ENCODE measurements at regions not wholly inside any gene's neighbourhood (a gene's known extent, or its start where the extent isn't known, plus 50 kb on each side); places are given as distances from the start of the nearest gene placed in this dataset.
A peak's percentile ranks its signal among the peaks of the same experiment; 100 is the strongest.

DNA sequence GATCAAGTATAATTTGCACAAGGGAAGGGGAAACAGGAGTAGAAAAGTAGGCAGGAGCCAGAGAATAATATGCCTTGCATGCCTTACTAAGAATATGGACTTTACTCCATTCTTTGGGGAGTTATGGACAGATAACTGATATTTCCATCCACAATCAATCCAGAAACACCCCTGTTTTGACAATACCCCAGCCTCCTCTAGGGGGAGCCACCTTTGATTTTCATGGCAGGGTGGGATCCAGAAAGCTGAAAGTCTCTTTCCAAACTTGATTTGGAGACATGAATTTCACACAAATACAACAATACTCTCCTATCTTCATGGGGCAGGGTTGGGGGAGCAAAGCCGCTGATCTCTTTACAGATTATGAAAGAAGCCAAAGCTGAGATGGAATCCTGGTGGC lies 404.1 kb downstream of the FOXA2 start:
- Histone ChIP-seq H3K9ac (ENCODE audit: insufficient read depth in 1 of 2, low read depth in 2 of 2, low read length in 2 of 2) (no peak overlapping the region), H3K27me3 (ENCODE audit: control insufficient read depth in 2 of 2, insufficient read depth in 2 of 2, low read length in 2 of 2) (no peaks in the 10 kb centered on the region), H3K9me1 (ENCODE audit: control insufficient read depth, insufficient read depth, low read length) (no peaks in the 10 kb centered on the region), H3K4me2 (ENCODE audit: insufficient read depth, low read length) (no peak overlapping the region), H3K27ac (ENCODE audit: extremely low read depth, low read depth, low read length) (no peak overlapping the region), H4K20me1 (replicated peaks; ENCODE audit: control insufficient read depth, insufficient read depth, low read length) (no peaks in the 10 kb centered on the region), H3K4me3 (no peak overlapping the region), H3K79me2 (ENCODE audit: control insufficient read depth, insufficient read depth, low read length) (no peaks in the 10 kb centered on the region), H3K4me1 (replicated peaks in 1 of 2; ENCODE audit: control insufficient read depth in 2 of 2, insufficient read depth in 2 of 2, low read length in 2 of 2) (no peaks in the 10 kb centered on the region), H3K9me3 (replicated peaks; ENCODE audit: control insufficient read depth, insufficient read depth, low read depth, low read length) (no peaks in the 10 kb centered on the region), H2AFZ (ENCODE audit: low read depth, low read length) (no peak overlapping the region), H3K36me3 (ENCODE audit: control insufficient read depth, insufficient read depth, low read length) (no peaks in the 10 kb centered on the region)
- ATAC-seq (no peak), DNase-seq (ENCODE audit: extremely low read depth in 1 of 4, low spot score in 3 of 4) (peak; percentile 9 to 27 (median 23)), FAIRE-seq (peak; percentile 42)
- in situ Hi-C loops (cut with MboI): no loop called here
- CTCF ChIA-PET (ENCODE audit: low intra/inter-chr PET ratio): no interaction called here
- TF ChIP-seq, protein P1, sequence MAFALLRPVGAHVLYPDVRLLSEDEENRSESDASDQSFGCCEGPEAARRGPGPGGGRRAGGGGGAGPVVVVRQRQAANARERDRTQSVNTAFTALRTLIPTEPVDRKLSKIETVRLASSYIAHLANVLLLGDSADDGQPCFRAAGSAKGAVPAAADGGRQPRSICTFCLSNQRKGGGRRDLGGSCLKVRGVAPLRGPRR (CRISPR knock-in tag; IDR thresholded peaks at IDR 0.05): no peak
- TF ChIP-seq PHF8 (IDR thresholded peaks at IDR 0.05; ENCODE audit: borderline replicate concordance, low read length) (no peak), NFATC3 (IDR thresholded peaks at IDR 0.05) (no peak)
- TF ChIP-seq, protein P2, sequence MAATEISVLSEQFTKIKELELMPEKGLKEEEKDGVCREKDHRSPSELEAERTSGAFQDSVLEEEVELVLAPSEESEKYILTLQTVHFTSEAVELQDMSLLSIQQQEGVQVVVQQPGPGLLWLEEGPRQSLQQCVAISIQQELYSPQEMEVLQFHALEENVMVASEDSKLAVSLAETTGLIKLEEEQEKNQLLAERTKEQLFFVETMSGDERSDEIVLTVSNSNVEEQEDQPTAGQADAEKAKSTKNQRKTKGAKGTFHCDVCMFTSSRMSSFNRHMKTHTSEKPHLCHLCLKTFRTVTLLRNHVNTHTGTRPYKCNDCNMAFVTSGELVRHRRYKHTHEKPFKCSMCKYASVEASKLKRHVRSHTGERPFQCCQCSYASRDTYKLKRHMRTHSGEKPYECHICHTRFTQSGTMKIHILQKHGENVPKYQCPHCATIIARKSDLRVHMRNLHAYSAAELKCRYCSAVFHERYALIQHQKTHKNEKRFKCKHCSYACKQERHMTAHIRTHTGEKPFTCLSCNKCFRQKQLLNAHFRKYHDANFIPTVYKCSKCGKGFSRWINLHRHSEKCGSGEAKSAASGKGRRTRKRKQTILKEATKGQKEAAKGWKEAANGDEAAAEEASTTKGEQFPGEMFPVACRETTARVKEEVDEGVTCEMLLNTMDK (IDR thresholded peaks at IDR 0.05; ENCODE audit: borderline replicate concordance, insufficient read depth, low read depth, low read length, poor library complexity, severe bottlenecking): peak; percentile 10
- TF ChIP-seq, protein P3, sequence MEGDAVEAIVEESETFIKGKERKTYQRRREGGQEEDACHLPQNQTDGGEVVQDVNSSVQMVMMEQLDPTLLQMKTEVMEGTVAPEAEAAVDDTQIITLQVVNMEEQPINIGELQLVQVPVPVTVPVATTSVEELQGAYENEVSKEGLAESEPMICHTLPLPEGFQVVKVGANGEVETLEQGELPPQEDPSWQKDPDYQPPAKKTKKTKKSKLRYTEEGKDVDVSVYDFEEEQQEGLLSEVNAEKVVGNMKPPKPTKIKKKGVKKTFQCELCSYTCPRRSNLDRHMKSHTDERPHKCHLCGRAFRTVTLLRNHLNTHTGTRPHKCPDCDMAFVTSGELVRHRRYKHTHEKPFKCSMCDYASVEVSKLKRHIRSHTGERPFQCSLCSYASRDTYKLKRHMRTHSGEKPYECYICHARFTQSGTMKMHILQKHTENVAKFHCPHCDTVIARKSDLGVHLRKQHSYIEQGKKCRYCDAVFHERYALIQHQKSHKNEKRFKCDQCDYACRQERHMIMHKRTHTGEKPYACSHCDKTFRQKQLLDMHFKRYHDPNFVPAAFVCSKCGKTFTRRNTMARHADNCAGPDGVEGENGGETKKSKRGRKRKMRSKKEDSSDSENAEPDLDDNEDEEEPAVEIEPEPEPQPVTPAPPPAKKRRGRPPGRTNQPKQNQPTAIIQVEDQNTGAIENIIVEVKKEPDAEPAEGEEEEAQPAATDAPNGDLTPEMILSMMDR (IDR thresholded peaks at IDR 0.05 in 2 of 3, conservative IDR thresholded peaks at IDR 0.05 in 1 of 3; ENCODE audit: insufficient read depth in 2 of 3, low read depth in 1 of 3, low read length in 3 of 3): peak; percentile 23 to 46 (median 38); a peak in 5 of 6 replicates
- POLR2A ChIA-PET: no interaction called here
- intact Hi-C loops (cut with micrococcal nuclease): no loop called here
- BruUV-seq (replicated peaks): no TSS peak
- WGBS (ENCODE audit: insufficient coverage, low coverage, missing lambda C conversion rate): 0% methylated on average over 1 of the region's 1 CpG

Measured in K562 (cell line).